HG03565 (cell line): ENCODE measurements at regions not wholly inside any gene's neighbourhood (a gene's known extent, or its start where the extent isn't known, plus 50 kb on each side); places are given as distances from the start of the nearest gene placed in this dataset.

Experiments used
- ATAC-seq: cut with Tn5 transposase; IDR thresholded peaks from one replicate; pipeline ENCODE4 v1.9.1; 2021; ENCODE audit warnings: mild to moderate bottlenecking, moderate library complexity; ENCODE audit not compliant: unreplicated experiment

DNA sequence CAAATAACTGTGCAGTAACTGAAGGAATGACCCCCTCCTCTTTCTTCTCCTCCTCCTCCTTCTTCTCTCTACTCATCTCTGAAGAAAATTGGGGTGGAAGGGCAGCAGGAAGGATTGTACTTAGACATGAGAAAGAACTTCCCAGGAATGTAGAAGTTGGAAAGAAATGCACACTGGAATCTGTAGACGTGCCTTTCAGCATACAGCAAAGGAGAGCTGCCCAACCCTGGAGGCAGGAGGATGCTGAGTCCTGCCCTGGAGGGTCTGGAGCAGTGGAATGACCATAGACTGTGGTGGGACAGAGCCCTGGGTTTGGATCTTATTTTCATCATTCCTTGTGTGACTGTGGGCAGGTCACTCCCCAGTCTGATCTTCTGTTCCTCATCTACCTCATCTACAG, 80.1 kb downstream of the PJA1 start:
- no peak for ATAC-seq

DNA sequence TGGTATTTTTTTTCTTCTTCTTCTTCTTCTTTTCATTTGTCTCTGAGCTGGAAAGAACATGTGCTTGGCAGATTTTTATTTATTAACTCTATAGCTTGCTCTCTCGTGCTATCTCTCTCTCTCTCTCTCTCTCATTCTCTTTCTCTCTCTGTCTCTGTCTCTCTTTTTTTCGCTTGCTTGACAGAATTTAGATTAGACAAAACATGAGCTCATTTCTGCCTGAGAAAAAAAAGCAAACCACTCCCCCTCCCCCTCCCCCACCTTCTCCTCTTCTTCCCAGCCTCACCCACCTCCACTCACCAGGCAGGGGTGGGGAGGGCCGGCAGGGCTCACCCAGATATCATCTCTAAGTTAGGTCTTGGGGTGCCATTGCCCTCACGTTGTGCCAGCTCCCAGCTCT, 81.5 kb downstream of the PJA1 start:
- ATAC-seq = no peak

DNA sequence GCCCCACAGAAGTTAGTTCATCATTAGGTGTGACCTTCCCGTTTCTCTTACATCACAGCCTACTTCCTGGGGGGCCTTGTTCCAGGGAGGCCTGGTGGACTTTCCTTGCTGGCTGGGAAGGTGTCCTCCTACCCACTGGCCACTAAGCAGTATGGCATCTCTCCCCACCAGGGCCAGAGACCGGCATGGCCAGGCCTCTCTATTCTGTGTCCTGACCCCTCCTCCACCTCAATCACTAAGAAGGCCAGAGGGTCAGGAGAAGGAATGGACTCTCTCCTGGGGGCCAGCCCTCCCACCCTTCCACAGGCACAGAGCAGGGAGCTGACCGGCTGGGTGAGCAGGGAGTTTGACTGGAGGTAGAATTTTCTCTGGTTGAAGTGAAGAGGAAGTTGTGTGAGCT, 81.9 kb downstream of the PJA1 start:
- no peak for ATAC-seq

DNA sequence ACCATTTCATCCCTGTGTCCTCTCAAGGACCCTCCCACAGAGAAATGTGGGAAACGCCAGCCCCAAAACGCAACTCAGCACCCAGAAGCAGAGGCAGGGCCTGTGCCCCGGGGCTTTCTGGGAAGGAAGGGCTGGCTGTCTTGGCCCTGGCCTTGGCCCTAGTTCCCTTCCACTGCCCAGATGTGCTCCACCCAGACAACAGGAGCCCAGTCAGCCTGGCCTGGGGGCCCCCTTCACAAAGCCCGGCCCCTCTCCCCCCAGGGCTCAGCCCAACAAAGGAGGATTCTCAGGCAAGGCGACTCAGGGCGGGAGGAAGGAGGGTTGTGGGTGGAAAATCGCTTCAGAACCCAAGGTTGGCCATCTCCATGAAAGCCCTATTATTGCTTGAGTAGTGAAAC, 82.5 kb downstream of the PJA1 start:
- no peak for ATAC-seq

DNA sequence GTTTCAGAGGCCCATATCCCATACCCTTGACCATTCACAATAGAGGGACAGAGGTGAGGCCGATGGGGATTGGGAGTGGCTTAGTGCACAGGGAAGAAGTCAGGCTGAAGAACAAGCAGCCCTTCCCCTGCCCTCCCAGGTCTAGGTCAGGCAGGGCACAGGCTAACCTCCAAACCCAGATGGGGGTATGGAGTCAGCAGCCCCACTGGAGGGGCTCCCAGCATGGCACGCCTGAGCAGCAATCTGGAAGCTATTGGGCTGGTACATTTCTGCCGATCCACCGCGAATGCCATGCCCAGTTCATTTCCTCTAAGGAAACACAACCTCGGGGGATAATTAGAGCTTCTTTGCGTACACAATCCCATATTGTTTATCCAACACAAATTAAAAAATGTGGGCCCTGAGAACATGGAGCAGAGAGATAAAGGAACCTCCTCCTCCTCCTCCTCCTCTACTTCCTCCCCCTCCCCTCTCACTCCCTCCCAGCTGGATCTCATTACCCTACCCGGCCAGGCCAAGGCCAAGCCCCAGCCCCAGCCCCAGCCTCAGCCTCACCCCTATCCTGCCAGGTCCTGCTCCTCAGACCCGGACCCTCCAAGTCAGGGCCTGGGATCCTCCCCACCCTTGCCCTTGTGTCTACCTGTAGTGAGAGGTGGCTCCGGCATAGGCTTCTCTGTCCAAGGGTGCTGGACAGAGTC, 83.0 kb downstream of the PJA1 start:
- ATAC-seq = no peak

DNA sequence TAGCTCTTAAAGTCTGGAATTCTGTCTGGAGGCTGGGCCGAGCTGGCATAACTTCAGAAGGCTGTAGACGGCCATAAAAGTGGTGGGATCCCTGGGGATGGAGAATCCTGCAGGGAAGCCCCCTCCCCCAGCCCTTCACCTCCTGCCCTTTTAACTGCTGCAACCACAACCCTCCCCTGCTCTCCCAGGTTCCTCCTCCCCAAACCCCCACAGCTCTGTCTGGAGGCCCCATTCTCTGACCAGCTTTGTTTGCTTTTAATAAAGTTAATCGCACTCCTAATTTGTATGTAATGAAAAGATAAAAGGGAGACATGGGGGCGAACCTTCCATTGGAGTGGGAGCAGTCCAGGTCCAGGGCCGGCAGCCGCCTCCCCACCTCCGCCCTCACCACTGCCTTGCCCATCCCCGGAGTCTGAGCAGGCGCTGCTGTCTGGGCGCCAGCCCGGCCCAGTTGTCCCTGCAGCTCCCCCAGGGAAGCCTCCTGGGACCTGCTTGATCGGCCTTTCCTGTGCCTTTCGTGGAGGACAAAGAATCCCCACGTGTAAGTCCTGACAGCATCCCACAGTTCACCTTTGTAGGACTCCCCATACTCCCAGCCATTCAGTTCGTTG, 84.3 kb downstream of the PJA1 start:
- no peak for ATAC-seq

DNA sequence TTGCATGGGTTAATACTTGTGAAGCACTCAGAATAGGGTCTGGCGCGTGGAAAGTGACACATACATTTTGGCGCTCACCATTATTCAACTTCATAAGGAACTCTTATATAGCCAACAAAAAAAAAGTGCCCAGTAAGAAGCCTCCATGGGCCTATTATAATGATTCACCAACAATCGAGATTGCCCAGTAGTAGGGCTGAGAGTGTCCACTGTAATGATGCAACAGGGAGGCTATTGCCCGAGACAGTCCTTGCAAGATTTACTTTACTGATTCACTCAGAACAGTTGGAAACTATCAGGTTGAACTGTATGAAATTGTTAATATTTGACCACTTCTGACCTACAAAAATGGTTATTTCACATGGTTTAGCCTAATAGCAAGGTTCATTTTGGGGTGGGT, 86.0 kb downstream of the PJA1 start:
- ATAC-seq = no peak

DNA sequence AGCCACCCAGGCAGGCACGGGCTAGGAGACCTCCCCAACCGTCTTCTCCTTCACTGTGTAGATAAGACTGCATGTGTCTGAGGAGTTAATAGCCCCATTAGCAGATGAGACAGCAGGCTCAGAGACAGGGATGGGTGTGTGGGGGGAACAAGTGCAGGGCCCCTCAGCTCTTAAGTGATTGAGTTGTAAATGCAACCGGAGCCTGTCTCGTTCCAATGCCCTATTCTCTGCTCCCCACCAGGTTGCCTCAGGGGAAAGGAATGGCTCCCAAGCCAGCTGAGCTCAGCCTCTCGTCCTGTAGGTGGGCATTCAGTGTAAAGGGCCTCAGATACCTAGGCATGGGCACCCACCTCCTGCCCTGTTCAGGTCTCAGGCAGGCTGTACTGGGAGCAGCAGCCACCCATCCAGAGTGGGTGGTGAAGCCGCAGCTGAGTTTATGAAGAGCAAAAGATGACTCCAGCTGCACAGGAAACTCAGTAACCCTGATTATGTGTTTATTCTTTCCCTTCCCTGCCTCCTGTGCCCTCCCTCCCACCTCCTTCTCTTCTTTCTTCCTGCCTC, 87.3 kb downstream of the PJA1 start:
- ATAC-seq = no peak

DNA sequence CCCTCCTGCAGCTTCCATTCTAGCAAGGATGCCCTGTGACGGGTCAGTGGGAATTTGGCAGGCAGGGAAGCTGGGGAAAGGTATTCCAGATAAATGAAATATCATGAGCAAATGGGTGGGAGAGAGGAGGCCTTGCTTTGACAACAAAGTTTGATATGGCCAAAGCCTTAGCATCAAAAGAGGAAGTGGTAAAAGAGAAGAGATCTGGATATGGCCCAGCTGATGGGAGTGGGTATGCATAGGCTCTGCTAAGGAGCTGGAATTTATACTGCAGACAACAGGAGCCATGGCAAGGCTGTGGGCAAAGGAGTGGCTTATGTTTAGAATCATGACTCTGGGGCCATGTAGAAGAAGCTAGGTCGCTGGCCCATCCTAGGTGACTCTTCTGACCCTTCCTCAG, 89.2 kb downstream of the PJA1 start:
- ATAC-seq = no peak

DNA sequence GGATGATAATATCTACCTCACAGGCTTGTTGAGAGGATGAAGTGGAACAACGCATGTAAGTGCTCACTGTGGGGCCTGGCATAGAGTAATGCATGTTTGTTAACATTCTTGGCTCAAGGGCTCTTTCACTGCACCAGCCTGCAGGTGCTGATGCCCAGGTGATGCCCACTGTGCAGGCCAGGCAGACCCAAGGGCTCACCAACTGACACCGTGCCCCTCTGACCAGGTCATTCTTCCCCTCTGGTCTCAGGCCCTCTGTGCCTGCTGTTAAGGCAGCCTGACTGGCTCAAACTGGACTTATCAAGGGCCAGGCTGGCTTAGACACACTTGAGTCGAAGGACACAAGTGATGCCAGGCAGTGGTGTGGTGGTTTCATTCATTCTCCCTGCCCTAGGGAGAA, 90.5 kb downstream of the PJA1 start:
- no peak for ATAC-seq

DNA sequence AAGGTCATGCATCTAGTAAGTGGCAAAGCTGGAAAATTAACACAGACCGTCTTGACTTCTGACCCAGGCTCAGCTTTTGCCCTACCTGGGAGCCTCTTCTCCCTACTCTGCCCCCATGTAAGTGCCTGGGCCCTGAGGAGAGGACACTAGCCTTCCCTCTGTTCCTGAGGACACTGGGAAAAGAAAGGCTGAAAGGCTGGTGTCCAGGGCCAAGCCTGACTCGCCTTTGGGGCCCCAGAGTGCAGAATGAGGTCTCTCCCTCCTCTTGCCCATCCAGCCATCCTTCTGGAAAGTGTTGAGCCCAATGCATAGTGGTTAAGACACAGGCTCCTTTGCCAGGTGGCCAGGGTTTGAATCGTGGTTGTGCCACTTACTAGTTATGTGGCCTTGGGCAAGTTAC, 91.5 kb downstream of the PJA1 start:
- ATAC-seq = no peak

DNA sequence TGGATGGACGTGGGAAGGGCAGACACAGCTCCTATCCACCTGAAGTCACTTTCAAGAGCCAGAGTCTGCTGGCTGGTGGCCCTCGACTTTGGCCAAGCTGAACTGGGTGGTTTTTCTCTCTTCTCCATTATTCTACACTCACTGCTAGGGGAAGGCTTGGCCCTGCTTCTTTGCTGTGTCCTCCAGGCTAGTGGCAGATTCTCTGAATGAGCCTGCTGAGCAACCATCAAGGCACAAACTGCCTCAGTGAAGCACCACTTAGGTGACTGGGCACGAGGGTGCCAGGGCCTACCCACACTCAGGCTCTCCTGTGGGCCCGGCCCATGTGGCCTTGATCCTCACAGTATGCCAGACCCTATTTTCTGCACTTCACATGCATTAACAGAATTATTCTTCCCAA, 92.0 kb downstream of the PJA1 start:
- no peak for ATAC-seq

DNA sequence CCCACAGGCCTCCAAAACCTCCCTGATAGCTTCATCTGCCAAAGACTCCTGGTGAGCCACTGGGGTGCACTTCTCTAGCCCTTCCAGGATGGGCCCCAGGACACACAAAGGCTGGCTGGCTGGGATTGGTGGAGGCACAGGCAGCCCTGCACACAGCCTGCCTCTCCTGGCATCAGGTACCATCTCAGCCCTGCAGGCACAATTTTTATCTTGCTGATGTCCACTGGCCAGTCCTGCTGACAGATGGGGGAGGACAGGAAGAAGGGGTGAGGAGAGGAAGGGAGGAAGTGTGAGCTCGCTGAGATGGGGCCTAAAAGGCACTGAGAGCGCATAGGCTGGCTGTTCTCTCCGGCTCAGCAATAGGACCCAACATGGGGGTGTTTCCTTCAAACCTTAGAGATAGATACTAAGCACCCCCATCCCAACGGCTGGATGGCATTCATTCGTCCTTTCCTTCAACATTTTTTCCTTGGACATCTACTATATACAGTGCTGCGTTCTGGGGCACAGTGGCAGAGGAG, 92.7 kb downstream of the PJA1 start:
- no peak for ATAC-seq

DNA sequence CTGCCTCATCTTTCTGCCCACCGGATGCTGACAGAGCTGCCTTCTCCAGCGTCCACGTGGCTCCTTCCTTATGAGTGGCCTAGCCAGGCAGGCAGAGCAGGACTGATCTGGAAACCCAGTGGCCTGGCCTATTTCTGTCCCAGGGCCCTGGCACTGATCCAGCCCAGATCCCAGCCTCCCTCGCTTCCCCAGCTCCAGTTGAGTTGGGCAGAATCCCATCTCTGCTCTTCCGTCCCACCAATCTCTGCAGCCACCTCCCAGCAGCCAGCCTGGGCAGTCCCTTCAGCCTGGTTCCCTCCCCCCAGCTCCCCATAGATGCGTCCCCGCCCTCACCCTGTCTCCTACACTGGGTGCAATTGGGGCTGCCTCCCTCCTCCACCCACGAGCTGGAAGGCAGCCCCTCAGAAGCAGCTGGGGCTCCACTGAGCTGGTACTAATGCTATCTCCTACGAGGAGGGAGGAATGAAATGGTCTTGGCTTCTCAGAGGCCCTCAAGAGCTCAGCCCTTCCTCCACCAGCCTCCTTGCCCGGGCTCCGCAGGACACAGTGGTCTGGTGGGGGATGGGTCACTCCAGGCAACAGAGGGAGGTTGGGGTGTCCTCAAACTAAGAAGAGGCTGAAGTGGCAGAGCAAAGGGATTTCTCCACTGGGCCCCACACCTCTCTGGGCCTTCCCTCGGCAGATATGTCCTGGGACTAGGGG, 94.2 kb downstream of the PJA1 start:
- no peak for ATAC-seq

DNA sequence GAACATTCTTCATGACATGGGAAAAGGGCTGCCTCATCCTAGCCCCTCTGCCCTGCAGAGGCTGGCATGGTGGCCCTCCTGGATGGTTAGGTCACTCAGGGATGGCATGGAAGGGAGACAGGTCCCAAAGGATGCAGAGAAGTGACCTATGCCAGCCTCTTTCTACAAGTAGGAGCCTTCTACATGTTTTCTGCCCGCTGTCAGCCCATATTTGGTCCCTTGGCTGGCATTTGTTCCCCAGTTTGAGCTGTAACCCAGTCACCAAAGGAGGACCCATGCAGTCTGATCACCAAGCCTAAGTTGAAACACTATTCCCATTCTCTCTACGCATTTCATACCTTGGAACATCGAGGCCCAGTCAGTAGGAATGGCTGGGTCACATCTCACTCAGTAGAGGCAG, 95.4 kb downstream of the PJA1 start:
- no peak for ATAC-seq

DNA sequence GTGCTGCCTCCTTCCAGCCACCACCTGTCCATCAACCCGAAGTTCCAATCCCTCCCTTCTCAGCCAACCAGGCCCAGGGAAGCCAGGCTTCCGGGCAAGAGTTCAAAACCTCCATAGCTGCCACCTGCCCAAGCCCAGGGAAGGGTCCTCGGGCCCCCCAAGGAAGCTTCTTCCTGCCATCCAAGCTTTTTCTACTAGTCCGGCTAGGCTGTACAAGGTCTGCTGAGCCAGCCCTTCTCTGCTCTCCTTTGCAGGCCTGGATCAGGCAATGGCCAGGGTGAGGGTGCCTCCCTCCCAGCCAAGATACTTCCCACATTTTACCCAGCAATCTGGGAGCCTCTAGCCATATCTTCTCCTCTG, 96.2 kb downstream of the PJA1 start:
- no peak for ATAC-seq

DNA sequence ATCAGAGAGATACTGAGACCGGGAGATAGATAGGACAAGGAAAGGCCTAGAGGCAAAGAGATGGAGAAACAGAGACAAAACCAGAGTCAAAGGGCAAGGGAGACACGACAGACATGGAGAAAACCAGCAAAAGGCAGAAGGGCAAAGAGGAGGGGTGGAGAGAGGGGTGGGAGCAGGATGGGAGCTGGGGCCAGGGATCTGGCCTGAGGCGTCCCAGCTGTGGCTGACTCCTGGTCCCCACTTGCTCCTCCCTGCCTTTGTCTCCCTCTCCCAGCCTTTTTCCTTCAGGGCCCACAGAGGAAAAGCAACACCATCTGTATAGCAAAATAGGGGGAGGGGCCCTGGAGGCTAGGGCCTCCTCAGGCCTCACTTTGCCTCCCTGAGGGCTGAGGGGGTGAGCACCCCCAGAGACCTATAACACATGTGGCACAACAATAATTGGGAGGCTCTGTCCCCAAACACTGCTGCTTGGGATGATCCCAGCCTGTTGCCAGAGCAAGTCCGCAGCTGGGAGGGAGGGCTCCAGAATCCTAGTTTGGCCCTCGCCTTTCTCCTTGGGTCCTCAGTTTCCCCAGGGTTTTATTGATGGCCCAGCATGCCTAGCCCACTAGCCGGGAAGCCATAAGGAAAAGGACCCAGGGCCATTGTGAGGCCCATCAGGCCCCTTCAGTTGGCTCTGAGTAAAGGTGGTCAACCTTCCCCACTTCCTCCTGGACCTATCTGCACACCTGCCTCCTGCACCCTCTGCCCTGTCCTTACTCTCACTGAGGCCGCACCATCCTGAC, 96.8 kb downstream of the PJA1 start:
- no peak for ATAC-seq

DNA sequence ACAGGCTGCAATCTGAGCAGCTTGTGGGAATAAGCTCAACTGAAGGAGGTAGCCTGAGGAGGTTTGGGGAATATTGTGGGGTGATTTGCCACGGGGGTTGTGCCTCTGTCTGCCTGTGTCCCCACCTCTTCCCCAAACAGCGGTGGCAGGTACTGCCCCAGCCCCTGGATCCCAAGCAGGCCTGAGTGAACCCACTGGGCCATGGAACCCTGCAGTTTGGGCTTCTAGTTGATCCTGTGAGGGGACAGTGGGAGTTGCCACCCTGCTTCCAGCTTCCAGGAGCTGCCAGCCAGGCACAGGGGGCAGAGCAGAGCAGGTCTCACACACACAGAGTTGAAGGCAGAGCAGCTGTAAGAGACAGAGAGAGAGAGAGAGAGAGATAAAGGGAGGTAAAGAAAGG, 97.4 kb downstream of the PJA1 start:
- no peak for ATAC-seq

DNA sequence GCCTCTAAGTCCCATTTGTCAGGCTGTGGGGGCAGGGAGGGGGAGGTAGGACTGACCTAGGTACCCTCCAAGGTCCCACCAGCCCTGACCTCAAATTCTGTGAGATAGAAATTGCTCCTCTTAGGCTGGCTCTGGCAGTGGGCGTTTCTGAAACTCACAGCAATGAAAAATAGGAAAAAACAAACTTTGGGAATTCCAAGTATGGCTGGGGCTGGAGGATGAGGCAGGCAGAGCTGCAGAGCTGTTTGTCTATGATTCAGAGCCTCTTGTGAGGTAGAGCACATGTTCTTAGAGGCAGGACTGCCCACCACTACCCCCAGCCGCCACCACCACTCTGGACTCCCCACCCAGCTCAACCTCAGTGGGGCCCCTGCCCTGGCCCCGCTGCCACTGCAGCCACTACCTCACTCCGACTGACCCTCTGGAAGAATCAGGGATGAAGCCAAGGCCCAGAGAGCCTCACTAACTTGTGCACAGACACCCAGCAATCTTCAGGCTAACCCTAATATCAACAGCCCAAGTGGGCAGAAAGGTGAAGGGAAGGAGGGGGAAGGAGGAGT, 98.2 kb downstream of the PJA1 start:
- ATAC-seq = no peak

DNA sequence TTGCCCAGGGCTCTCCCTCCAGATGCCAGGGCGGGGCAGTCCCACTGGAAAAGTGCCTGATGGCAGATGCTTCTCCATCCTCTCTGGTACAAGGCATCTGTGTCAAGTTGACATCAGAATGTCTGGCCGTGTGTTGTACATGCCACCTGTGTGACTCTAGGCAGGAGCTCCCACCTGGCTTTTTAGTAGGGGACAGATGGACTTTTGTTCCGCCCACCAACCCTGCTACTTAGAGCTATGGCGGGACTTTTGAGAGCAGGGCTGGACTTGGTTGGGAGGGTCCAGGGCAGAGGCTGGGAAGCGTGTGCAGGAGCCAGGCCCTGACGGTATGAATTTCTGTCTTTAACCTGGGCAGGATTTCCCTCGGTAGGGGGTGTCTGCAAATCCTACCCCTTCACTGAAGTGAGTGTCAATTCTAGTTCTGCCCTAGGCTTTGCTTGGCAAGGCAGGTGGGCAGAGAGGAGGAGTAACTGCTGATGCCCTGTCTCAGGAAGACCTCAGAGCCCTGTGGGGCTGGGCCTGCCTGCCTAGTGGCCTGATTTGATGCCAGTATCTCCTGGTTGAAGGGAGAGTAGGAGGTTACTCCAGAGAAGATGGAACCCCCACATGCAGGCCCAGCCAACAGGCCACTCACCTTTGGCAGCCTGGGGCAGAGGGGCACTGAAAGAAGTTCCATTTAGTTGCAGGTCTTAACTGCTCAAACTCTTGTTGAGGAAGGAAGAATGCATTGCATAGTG, 99.1 kb downstream of the PJA1 start:
- ATAC-seq = no peak
